Neural cell (in vitro differentiated cells): ENCODE measurements at regions not wholly inside any gene's neighbourhood (a gene's known extent, or its start where the extent isn't known, plus 50 kb on each side); places are given as distances from the start of the nearest gene placed in this dataset.

Source experiments
- CTCF ChIP-seq: fragments of 450-650 bp; IDR thresholded peaks from 2 replicates; pipeline ENCODE4 v1.5.1; 2014; ENCODE audit warnings: antibody characterized with exemption, mild to moderate bottlenecking, moderate library complexity; ENCODE audit not compliant: poor library complexity, severe bottlenecking
- EZH2 ChIP-seq: fragments of 200-600, 300-800 bp; shearing (Covaris generic), sonication (generic); IDR thresholded peaks from 2 replicates; pipeline ENCODE4 v1.6.1; 2014; ENCODE audit warnings: antibody characterized with exemption, low read length, borderline replicate concordance, mild to moderate bottlenecking; ENCODE audit not compliant: insufficient read depth, poor library complexity, severe bottlenecking
- MXI1 ChIP-seq: fragments of 450-650 bp; conservative IDR thresholded peaks from 2 replicates; pipeline ENCODE4 v1.6.1; 2014; ENCODE audit warnings: antibody characterized with exemption, mild to moderate bottlenecking; ENCODE audit not compliant: poor library complexity, severe bottlenecking

- no peak for TF ChIP-seq CTCF
- TF ChIP-seq EZH2 = no peak
- TF ChIP-seq MXI1 = no peak
Measured at GRCh38 chr5:104512063-104512825, 949.7 kb upstream of the NUDT12 start.
